ENCODE measurements at regions not wholly inside any gene's neighbourhood (a gene's known extent, or its start where the extent isn't known, plus 50 kb on each side); places are given as distances from the start of the nearest gene placed in this dataset.

DNA sequence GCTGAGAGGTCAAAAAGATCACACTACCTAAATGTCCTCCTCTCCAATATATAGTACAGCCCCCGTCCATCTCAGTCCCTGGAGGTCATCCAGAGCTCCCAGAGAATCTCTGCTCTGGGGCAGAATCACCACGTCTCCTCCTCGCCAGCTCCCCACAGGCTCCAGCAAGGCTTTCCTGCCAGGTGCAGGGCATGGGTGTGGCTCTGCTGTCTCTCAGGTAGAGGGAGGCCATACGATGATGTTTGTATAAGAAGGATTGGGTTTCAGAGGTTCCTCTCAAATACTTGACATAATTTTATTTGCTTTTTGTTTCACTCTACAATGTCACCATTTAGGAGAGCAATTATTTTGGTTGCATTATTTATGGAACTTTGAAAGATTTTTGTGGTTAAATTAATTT is 98.3 kb upstream of the PRSS58 start (continued):
- TF ChIP-seq, protein P1, sequence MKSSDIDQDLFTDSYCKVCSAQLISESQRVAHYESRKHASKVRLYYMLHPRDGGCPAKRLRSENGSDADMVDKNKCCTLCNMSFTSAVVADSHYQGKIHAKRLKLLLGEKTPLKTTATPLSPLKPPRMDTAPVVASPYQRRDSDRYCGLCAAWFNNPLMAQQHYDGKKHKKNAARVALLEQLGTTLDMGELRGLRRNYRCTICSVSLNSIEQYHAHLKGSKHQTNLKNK (CRISPR knock-in tag; IDR thresholded peaks at IDR 0.05), result no peak
- TF ChIP-seq, protein P2, sequence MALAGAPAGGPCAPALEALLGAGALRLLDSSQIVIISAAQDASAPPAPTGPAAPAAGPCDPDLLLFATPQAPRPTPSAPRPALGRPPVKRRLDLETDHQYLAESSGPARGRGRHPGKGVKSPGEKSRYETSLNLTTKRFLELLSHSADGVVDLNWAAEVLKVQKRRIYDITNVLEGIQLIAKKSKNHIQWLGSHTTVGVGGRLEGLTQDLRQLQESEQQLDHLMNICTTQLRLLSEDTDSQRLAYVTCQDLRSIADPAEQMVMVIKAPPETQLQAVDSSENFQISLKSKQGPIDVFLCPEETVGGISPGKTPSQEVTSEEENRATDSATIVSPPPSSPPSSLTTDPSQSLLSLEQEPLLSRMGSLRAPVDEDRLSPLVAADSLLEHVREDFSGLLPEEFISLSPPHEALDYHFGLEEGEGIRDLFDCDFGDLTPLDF (CRISPR knock-in tag; IDR thresholded peaks at IDR 0.05), result no peak
- no peak for TF ChIP-seq ETV6 (CRISPR knock-in tag; IDR thresholded peaks at IDR 0.05)
- no peak for TF ChIP-seq RELA (CRISPR knock-in tag; IDR thresholded peaks at IDR 0.05; ENCODE audit: borderline replicate concordance)
- TF ChIP-seq RORB (CRISPR knock-in tag; IDR thresholded peaks at IDR 0.05), result no peak
- no peak for TF ChIP-seq NFATC4 (CRISPR knock-in tag; IDR thresholded peaks at IDR 0.05)
- TF ChIP-seq ZBTB21 (CRISPR knock-in tag; IDR thresholded peaks at IDR 0.05; ENCODE audit: borderline replicate concordance), result no peak

DNA sequence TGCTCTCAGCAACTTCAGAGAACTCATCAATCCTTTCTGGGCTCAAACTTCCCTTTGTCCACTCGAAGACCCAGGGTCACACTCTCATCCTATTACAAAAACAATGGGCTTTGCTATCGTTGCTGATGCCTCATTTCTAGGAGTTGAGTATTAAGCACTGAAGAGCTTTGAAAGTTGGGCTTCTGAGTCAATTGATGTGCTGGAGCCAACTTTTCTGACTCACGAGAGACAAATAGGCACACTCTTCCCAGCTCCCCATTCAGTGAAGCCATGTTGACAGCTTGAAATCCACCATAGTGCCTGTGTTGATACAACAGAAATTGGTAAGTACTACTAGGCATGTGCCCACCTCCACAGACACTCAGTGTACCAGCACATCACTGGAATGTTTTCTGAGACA is 97.5 kb upstream of the PRSS58 start:
- POLR2A ChIA-PET, result no interaction called here
- Mint-ChIP-seq H3K36me3 (no peaks in the 10 kb centered on the region), H3K27ac (no peak overlapping the region), H3K27me3 (ENCODE audit: low read depth) (no peaks in the 10 kb centered on the region; the same call in 1 of the 2 replicates), H3K4me1 (peaks cover 28% of the 10 kb centered on the region), H3K4me3 (no peak overlapping the region), H3K9me3 (no peaks in the 10 kb centered on the region)
- CTCF ChIA-PET, result interaction anchor here (1.0 to 1.5 kb wide), 7 partner anchors 17 to 123 kb away, joined by 3 to 8 read pairs (median 4); no protein-coding TSS in a partner anchor
- no peak for ATAC-seq
- DNase-seq (ENCODE audit: low spot score), result no peak
- no peak for TF ChIP-seq ZNF317 (CRISPR knock-in tag; IDR thresholded peaks at IDR 0.05; ENCODE audit: borderline replicate concordance, low read depth)
- TF ChIP-seq, protein P3, sequence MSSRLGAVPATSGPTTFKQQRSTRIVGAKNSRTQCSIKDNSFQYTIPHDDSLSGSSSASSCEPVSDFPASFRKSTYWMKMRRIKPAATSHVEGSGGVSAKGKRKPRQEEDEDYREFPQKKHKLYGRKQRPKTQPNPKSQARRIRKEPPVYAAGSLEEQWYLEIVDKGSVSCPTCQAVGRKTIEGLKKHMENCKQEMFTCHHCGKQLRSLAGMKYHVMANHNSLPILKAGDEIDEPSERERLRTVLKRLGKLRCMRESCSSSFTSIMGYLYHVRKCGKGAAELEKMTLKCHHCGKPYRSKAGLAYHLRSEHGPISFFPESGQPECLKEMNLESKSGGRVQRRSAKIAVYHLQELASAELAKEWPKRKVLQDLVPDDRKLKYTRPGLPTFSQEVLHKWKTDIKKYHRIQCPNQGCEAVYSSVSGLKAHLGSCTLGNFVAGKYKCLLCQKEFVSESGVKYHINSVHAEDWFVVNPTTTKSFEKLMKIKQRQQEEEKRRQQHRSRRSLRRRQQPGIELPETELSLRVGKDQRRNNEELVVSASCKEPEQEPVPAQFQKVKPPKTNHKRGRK (CRISPR knock-in tag; IDR thresholded peaks at IDR 0.05; ENCODE audit: borderline replicate concordance), result no peak
- no peak for TF ChIP-seq RELA (CRISPR knock-in tag; IDR thresholded peaks at IDR 0.05; ENCODE audit: borderline replicate concordance)
- TF ChIP-seq CBFB (CRISPR knock-in tag; IDR thresholded peaks at IDR 0.05; ENCODE audit: low read depth), result no peak
- no peak for TF ChIP-seq ZNF423 (CRISPR knock-in tag; IDR thresholded peaks at IDR 0.05)
- TF ChIP-seq, protein P4, sequence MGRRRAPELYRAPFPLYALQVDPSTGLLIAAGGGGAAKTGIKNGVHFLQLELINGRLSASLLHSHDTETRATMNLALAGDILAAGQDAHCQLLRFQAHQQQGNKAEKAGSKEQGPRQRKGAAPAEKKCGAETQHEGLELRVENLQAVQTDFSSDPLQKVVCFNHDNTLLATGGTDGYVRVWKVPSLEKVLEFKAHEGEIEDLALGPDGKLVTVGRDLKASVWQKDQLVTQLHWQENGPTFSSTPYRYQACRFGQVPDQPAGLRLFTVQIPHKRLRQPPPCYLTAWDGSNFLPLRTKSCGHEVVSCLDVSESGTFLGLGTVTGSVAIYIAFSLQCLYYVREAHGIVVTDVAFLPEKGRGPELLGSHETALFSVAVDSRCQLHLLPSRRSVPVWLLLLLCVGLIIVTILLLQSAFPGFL (CRISPR knock-in tag; IDR thresholded peaks at IDR 0.05; ENCODE audit: borderline replicate concordance), result no peak
- TF ChIP-seq, protein P5, sequence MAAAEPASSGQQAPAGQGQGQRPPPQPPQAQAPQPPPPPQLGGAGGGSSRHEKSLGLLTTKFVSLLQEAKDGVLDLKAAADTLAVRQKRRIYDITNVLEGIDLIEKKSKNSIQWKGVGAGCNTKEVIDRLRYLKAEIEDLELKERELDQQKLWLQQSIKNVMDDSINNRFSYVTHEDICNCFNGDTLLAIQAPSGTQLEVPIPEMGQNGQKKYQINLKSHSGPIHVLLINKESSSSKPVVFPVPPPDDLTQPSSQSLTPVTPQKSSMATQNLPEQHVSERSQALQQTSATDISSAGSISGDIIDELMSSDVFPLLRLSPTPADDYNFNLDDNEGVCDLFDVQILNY (CRISPR knock-in tag; IDR thresholded peaks at IDR 0.05), result no peak
- no peak for TF ChIP-seq SOX15 (CRISPR knock-in tag; IDR thresholded peaks at IDR 0.05)

DNA sequence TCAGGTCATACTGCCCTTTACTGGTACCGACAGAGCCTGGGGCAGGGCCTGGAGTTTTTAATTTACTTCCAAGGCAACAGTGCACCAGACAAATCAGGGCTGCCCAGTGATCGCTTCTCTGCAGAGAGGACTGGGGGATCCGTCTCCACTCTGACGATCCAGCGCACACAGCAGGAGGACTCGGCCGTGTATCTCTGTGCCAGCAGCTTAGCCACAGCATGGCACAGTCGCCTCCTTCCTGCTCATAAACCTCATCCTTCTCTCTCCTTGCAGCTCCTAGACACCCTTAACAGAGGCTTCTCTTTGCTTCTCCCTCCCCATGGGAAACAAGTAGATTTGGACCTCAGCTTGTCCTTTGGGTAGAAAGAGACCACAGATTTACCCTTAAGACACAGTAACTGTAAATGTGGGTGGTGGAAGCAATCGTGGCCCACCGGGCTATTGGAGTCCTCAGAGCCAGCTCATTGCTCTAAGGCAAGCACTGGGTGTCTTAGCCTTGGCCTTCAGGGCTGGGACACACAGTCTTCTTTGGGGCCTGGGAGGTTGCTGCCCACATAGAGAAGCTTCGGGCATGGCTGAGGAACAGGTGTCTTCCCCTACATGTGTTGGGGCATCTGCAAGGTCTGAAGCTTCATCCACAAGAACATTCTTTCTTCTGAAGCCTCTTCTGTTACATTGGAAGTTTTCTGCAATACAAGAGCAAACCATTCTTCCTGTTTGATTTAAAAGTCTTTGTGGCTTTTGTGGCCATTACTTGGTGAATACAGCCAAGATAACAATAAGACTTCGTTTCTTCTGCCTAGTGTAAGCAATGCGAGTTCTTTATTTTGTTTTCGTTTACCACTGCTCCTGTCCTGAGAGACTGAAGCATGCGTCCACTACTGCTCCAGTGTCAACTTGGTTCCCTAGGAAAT is 95.5 kb upstream of the PRSS58 start:
- no peak for ATAC-seq
- ChIA-PET CTCF (interaction anchor here (1.2 to 4.0 kb wide), 3 partner anchors 14 to 862 kb away, joined by 3 to 21 read pairs (median 4); no protein-coding TSS in a partner anchor), POLR2A (interaction anchor here (0.6 kb wide), 1 partner anchor 222 kb away, joined by 3 read pairs; no protein-coding TSS in a partner anchor)
- Mint-ChIP-seq H3K4me3 (no peak overlapping the region), H3K9me3 (no peaks in the 10 kb centered on the region), H3K4me1 (peaks cover 9% of the 10 kb centered on the region), H3K36me3 (no peaks in the 10 kb centered on the region), H3K27me3 (ENCODE audit: low read depth) (no peaks in the 10 kb centered on the region; the same call in 1 of the 2 replicates), H3K27ac (no peak overlapping the region)
- no peak for DNase-seq (ENCODE audit: low spot score)
- TF ChIP-seq, protein P6, sequence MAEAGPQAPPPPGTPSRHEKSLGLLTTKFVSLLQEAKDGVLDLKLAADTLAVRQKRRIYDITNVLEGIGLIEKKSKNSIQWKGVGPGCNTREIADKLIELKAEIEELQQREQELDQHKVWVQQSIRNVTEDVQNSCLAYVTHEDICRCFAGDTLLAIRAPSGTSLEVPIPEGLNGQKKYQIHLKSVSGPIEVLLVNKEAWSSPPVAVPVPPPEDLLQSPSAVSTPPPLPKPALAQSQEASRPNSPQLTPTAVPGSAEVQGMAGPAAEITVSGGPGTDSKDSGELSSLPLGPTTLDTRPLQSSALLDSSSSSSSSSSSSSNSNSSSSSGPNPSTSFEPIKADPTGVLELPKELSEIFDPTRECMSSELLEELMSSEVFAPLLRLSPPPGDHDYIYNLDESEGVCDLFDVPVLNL (CRISPR knock-in tag; IDR thresholded peaks at IDR 0.05; ENCODE audit: borderline replicate concordance, low read depth), result no peak
- TF ChIP-seq ZNF219 (CRISPR knock-in tag; IDR thresholded peaks at IDR 0.05; ENCODE audit: borderline replicate concordance), result no peak
- TF ChIP-seq, protein P7, sequence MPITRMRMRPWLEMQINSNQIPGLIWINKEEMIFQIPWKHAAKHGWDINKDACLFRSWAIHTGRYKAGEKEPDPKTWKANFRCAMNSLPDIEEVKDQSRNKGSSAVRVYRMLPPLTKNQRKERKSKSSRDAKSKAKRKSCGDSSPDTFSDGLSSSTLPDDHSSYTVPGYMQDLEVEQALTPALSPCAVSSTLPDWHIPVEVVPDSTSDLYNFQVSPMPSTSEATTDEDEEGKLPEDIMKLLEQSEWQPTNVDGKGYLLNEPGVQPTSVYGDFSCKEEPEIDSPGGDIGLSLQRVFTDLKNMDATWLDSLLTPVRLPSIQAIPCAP (CRISPR knock-in tag; IDR thresholded peaks at IDR 0.05), result no peak
- TF ChIP-seq, protein P8, sequence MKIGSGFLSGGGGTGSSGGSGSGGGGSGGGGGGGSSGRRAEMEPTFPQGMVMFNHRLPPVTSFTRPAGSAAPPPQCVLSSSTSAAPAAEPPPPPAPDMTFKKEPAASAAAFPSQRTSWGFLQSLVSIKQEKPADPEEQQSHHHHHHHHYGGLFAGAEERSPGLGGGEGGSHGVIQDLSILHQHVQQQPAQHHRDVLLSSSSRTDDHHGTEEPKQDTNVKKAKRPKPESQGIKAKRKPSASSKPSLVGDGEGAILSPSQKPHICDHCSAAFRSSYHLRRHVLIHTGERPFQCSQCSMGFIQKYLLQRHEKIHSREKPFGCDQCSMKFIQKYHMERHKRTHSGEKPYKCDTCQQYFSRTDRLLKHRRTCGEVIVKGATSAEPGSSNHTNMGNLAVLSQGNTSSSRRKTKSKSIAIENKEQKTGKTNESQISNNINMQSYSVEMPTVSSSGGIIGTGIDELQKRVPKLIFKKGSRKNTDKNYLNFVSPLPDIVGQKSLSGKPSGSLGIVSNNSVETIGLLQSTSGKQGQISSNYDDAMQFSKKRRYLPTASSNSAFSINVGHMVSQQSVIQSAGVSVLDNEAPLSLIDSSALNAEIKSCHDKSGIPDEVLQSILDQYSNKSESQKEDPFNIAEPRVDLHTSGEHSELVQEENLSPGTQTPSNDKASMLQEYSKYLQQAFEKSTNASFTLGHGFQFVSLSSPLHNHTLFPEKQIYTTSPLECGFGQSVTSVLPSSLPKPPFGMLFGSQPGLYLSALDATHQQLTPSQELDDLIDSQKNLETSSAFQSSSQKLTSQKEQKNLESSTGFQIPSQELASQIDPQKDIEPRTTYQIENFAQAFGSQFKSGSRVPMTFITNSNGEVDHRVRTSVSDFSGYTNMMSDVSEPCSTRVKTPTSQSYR (CRISPR knock-in tag; IDR thresholded peaks at IDR 0.05), result no peak
- no peak for TF ChIP-seq SMAD3 (CRISPR knock-in tag; IDR thresholded peaks at IDR 0.05; ENCODE audit: borderline replicate concordance)
- TF ChIP-seq, protein P9, sequence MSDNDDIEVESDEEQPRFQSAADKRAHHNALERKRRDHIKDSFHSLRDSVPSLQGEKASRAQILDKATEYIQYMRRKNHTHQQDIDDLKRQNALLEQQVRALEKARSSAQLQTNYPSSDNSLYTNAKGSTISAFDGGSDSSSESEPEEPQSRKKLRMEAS (CRISPR knock-in tag; IDR thresholded peaks at IDR 0.05), result no peak
